GM19351 (cell line): ENCODE measurements at regions not wholly inside any gene's neighbourhood (a gene's known extent, or its start where the extent isn't known, plus 50 kb on each side); places are given as distances from the start of the nearest gene placed in this dataset.

Experiments used
- ATAC-seq: cut with Tn5 transposase; IDR thresholded peaks from one replicate; pipeline ENCODE4 v1.9.1; 2021; ENCODE audit warnings: mild to moderate bottlenecking, moderate library complexity; ENCODE audit not compliant: unreplicated experiment

- ATAC-seq, result no peak
These were observed 128.1 kb downstream of the TEX29 start for GRCh38 chr13:111448504-111448903.

- no peak for ATAC-seq
These were observed 128.6 kb downstream of the TEX29 start for GRCh38 chr13:111449041-111449440.

GRCh38 chr13:111451402-111451801 lies 131.0 kb downstream of the TEX29 start:
- ATAC-seq, result no peak

- no peak for ATAC-seq
These were observed 136.2 kb downstream of the TEX29 start for GRCh38 chr13:111456452-111457230.

GRCh38 chr13:111458001-111458531 lies 137.6 kb downstream of the TEX29 start:
- no peak for ATAC-seq

GRCh38 chr13:111458739-111459138 lies 138.3 kb downstream of the TEX29 start:
- ATAC-seq, result no peak

- no peak for ATAC-seq
These were observed 139.5 kb downstream of the TEX29 start for GRCh38 chr13:111459803-111460547.

- ATAC-seq, result no peak
These were observed 140.4 kb downstream of the TEX29 start for GRCh38 chr13:111460548-111461444.

- ATAC-seq, result no peak
These were observed 141.2 kb downstream of the TEX29 start for GRCh38 chr13:111461445-111462149.

- ATAC-seq, result no peak
These were observed 141.9 kb downstream of the TEX29 start for GRCh38 chr13:111462221-111462764.

GRCh38 chr13:111462944-111463343 lies 142.5 kb downstream of the TEX29 start:
- no peak for ATAC-seq

- no peak for ATAC-seq
These were observed 146.9 kb downstream of the TEX29 start for GRCh38 chr13:111467111-111467890.

- ATAC-seq, result no peak
These were observed 147.9 kb downstream of the TEX29 start for GRCh38 chr13:111468037-111468959.

GRCh38 chr13:111469450-111469849 lies 149.0 kb downstream of the TEX29 start:
- no peak for ATAC-seq

- no peak for ATAC-seq
These were observed 149.6 kb downstream of the TEX29 start for GRCh38 chr13:111469916-111470506.

GRCh38 chr13:111470933-111471332 lies 150.5 kb downstream of the TEX29 start:
- no peak for ATAC-seq

- ATAC-seq, result no peak
These were observed 151.6 kb downstream of the TEX29 start for GRCh38 chr13:111472083-111472482.
